HG02798 (cell line): ENCODE measurements at regions not wholly inside any gene's neighbourhood (a gene's known extent, or its start where the extent isn't known, plus 50 kb on each side); places are given as distances from the start of the nearest gene placed in this dataset.
"Not testable (repeated sequence)": the region's sequence is repeated elsewhere in the genome, so short reads cannot be mapped to it uniquely, and the experiment has no call there.

ENCODE experiments used
- ATAC-seq: cut with Tn5 transposase; IDR thresholded peaks from one replicate; pipeline ENCODE4 v1.9.1; 2021; ENCODE audit warnings: mild to moderate bottlenecking; ENCODE audit not compliant: unreplicated experiment, poor library complexity

DNA sequence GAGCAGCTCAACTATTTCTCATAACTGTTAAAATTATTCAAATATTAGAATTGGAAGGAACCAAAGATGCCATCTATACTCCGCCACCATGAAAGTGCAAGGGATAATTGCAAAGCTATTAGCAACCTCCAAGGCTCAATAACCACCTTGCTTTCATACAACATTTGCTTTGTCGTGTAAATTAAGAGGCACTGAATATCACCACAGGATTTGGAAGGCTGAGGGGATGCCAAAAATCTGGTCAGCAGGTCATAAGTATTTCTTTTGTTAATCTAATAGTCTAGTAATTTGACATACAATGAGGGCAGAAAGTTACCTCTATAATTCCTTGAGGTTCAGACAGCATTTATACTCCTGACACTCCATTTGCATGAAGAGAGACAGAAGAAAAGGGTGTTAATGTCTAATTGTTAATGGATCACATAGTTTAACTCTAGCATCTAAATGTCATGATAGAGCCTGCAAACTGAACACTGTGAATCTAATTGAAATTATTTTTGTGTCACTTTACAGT lies 200.9 kb upstream of the DIAPH2 start:
- ATAC-seq = no peak

DNA sequence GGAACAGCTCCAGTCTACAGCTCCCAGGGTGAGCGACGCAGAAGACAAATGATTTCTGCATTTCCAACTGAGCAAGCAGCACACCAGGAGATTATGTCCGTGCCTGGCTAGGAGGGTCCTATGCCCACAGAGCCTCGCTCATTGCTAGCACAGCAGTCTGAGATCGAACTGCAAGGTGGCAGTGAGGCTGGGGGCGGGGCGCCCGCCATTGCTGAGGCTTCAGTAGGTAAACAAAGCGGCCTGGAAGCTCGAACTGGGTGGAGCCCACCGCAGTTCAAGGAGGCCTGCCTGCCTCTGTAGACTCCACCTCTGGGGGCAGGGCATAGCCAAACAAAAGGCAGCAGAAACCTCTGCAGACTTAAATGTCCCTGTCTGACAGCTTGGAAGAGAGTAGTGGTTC lies 198.0 kb upstream of the DIAPH2 start:
- ATAC-seq = not testable (repeated sequence)

DNA sequence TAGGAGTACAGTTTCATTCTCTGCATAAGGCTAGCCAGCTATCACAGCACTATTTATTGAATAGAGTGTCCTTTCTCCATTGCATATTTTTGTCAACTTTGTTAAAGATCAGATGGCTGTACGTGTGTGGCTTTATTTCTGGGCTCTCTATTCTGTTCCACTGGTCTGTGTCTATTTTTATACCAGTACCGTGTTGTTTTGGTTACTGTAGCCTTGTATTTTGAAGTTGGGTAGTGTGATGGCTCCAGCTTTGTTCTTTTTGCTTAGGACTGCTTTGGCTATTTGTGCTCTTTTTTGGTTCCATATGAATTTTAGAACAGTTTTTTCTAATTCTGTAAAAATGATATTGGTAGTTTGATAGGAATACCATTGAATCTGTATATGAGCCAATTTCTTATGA lies 182.1 kb upstream of the DIAPH2 start:
- no peak for ATAC-seq

DNA sequence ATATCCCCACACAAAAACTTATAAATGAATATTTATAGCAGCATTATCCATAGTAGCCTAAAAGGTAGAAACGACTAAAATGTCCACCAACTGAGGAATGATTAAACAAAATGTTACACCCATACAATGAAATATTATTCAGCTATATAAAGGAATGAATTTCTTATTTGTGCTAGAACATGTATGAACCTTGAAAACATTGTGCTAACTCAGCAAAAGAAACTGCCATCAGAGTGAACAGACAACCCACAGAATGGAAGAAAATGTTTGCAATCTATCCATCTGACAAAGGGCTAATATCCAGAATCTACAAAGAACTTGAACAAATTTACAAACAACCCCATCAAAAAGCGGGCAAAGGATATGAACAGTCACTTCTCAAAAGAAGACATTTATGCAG lies 155.3 kb upstream of the DIAPH2 start:
- ATAC-seq = not testable (repeated sequence)

DNA sequence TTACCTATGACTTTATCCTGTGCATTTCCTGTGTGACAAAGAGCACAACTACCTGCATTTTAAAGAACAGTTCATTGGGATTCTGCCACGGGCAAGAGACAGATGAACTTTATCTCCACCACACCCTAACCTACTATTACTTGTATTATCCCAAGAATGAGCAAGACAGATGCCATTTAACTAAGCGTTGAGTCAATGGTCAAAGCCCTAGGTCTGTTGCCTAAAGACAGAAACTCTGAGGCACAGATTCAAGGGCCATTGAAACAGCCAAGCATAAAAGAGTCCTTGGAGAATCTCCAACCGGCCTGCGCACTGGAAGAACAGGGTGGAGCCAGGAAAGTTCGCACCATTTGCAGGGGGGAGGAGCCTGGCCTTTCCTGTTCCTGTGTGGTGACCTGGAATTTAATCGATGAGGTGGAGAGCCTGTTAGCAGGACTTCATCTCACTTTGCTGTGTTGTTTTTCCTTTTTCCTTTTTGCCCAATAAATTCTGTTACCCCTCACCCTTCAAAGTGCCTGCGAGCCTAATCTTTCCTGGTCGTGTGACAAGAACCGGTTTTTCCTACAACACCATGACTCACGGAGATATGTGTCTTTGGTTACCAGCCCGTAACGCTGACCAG lies 146.4 kb upstream of the DIAPH2 start:
- ATAC-seq = no peak

- no peak for ATAC-seq
Observed at GRCh38 chrX:96540111-96540631, 144.5 kb upstream of the DIAPH2 start.

GRCh38 chrX:96546281-96546680 lies 138.4 kb upstream of the DIAPH2 start:
- not testable (repeated sequence) for ATAC-seq

DNA sequence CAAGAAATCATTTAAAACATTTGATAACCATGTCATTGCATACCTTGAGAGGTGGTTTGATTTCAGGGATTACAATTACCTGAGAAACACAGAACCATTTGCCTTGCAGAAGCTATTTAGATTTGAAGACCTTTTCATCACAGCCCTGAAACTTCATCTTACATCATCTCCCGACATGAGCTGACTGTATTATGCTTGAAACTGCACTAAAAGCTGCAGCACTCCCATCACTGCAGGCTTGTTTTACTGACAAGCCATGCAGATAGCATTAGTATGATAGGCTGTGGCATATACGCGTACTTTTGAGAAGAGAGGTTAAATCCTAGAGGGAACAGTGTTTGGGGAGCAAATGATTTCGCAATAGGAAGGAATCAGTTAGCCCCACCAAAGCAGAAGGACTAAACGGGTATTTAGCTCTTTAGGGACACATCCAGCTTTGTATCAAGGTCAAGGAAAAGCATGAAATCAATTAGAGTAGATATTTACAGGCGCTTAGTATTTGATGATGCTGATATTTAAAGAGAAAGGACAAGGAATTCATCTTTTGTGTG lies 133.2 kb upstream of the DIAPH2 start:
- ATAC-seq = no peak

DNA sequence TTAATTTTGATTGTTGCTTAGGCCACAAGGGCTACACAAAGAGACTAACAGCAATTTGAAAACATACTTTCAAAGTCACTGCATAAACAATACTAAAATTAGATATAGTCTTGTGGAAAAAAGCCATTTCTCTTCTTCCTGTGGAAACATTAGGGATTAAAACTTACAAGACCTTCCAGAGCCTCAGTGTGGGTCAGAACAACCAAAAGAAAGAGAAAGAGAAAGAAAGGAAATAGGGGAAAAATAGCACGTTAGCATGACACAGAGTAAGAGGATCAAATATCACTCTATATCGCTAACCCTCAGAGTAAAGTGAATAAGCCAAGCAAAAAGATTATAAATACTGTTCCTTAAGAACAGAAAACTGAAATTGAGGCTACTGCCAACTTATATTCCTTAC lies 127.8 kb upstream of the DIAPH2 start:
- no peak for ATAC-seq

DNA sequence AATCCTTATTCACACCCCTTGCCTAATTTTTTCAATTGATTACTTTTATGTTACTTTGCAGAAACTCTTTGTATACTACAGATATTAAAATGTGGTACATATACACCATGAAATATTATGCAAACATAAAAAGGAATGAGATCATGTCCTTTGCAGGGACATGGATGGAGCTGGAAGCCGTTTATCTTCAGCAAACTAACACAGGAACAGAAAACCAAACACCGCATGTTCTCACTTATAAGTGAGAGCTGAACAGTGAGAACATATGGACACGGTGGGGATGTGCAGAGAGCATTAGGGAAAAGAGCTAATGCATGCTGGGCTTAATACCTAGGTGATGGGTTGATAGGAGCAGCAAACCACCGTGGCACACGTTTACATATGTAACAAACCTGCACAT lies 123.5 kb upstream of the DIAPH2 start:
- not testable (repeated sequence) for ATAC-seq

DNA sequence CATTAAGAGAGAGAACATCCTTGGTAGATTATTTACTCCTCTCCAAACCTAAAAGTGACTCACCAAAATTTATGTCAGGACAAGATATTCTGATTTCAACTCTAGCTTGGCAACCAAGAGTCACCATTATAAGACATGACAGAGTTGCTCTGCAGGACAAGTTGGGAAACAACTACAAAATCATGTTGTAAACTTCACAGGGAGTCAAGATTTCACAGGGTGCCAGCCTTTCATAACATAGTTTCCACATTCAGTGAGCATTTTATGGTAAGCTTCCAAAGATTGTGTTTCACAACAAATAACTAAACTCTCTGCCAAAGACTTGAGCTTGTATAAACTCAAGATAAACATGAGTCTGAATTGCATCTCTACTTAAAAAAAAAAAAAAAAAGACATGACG lies 121.0 kb upstream of the DIAPH2 start:
- ATAC-seq = no peak

DNA sequence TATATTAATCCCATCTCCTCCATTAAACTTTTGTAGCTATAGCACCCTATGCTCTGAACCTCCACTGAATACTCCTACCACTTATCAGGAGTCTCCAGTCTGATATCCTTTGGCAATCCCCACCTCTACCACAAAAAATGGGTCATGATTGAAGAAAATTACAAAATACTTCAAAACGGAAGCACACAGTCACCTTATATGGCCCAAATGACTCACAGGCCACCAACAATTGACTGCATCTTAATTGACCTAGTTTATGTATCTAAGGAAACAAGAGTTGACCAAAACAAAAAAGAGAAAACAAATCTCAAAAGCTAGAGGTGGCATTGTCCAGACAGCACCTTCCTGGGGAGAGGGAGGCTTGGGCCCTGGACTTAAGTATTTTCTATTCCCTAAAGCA lies 120.0 kb upstream of the DIAPH2 start:
- ATAC-seq = no peak

DNA sequence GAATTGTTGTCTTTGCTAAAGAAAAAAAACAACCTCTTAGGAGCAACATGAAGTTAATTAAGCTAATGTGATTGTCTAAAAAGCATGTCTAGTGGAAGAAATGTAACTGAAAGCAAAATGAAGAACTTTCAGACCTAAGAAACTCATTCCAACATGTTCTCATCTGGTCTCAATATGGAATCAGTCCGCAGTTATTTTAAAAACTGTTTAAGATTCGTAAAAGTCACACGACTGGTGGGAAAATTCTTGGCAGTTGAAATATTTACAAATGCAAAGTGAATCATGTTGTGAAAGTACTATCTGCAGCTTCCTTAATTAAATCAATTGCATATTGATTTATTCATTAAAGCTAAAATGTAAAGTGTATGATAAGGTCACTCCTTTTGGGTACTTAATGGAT lies 117.8 kb upstream of the DIAPH2 start:
- ATAC-seq = no peak

GRCh38 chrX:96568071-96568470 lies 116.6 kb upstream of the DIAPH2 start:
- ATAC-seq = no peak

DNA sequence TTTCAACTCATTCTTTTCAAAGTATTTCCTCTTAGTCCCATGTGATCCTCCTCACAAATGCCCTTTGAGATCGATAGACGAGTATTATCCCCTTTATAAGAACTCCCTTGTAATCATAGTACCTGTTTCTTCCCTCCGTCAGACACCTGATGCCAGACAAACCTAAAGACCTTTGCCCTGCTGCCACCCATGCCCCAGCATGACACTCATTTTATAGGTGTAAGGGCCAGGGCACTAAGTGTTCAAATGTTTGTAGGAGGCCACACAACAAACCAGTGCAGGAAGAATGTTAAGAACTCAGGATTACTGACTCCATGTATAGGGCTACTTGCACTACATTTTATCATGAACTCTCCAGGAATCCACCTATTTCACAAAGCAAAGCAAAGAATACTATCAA lies 115.6 kb upstream of the DIAPH2 start:
- no peak for ATAC-seq

DNA sequence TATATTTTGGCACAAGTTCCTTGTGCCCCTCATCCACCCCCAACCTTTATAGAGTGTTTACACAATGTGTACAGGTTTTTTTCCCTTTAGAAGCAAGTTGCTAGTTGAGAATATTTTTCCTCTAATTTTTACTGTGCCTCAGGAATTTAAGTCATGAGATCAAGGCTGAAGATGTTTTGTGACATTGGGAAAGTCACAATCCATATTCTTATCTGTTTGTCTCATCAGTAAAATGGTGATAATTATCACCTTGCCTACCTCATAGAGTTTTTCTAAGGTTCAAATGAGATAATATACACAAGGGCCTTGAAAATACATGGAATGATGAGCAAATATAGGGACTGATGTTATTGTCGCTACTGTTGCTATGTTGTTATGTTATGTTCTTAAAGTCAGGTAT lies 109.6 kb upstream of the DIAPH2 start:
- ATAC-seq = no peak

DNA sequence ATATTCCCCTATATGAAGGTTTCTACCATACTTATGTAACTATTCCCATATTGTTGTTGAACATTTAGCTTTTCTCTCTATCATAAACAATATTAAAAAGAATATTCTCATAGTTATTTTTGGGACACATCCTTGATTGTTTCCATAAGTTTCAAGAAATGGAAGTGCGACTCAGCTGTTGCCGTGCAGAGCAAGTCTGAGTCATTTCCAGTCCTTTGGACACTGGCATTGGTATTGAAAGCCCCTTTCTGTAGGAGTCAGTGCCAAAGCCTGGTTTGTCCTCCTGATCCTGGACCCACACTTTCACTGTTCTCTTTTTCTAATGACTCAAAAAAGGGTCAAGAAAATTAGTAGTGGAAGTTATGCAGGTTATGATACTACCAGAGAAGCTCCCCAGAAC lies 108.3 kb upstream of the DIAPH2 start:
- no peak for ATAC-seq

DNA sequence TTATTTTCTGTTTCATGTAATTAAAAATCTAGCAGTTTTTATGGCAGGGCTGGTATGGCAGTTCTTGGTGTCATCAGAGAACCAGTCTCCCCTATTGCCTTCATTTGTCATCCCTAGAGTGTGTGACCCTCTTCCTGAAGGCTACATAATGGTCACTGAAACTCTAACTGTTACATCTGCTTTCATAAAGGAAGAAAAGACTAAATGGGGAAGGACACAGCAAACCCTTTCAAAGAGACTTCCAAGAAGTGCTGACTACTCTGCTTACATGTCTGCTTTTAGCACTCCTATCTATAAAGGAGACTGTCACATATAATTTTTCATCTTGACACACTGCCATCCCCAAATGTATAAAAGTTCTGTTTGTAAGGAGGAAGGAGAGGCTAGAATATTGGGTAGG lies 105.9 kb upstream of the DIAPH2 start:
- ATAC-seq = no peak

DNA sequence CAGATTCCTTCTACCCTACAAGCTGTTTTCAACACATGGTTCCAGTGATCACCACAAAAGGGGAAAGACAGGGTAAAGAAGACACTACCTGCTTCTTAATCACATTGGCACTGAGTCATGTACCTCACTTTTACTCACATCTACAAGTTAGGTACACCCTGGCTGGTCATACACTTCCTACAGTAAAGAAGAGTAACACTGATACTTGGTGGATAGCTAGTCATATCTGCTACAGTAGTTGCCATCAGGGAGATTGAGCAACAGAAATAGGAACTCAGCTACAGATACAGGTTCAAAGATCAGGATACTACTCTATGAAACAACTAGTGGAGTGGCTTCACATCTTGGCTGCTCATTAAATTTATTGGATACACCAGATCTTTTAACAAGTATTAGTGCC lies 105.4 kb upstream of the DIAPH2 start:
- no peak for ATAC-seq

GRCh38 chrX:96590403-96590802 lies 94.2 kb upstream of the DIAPH2 start:
- ATAC-seq = no peak

DNA sequence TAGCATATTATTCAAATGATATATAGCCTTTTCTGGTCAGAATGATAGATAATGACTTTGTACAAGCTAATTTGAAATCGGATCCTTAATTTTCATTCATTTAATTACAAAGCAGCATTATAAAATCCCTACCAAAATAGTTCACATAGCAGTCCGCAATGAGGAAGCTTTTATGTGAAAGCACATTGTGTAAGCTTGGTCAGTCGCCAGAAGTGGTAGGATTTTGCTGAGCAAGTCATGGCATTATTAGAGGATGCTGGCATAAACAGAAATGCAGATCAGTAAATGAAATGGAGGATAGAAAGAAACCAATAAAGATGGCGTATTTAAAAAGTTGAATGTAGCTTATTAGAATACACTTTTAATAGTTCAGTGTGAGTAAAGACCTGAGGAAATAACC lies 93.2 kb upstream of the DIAPH2 start:
- ATAC-seq = no peak

DNA sequence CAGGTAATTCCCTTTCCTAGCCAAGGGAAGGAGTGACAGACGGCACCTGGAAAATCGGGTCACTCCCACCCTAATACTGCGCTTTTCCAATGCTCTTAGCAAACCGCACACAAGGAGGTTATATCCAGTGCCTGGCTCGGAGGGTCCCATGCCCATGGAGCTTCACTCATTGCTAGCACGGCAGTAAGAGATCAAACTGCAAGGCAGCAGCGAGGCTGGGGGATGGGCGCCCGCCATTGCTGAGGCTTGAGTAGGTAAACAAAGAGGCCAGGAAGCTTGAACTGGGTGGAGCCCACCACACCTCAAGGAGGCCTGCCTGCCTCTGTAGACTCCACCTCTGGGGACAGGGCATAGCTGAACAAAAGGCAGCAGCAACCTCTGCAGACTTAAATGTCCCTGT lies 86.8 kb upstream of the DIAPH2 start:
- ATAC-seq = not testable (repeated sequence)
